Activated T-cell treated with anti-CD3 and anti-CD28 coated beads for 48 hours (primary cell): ENCODE measurements at regions not wholly inside any gene's neighbourhood (a gene's known extent, or its start where the extent isn't known, plus 50 kb on each side); places are given as distances from the start of the nearest gene placed in this dataset.

Source experiments
- DNase-seq: peaks from one replicate; pipeline ENCODE4 v3.0.0-alpha.2; 2020; ENCODE audit warnings: low read depth

DNA sequence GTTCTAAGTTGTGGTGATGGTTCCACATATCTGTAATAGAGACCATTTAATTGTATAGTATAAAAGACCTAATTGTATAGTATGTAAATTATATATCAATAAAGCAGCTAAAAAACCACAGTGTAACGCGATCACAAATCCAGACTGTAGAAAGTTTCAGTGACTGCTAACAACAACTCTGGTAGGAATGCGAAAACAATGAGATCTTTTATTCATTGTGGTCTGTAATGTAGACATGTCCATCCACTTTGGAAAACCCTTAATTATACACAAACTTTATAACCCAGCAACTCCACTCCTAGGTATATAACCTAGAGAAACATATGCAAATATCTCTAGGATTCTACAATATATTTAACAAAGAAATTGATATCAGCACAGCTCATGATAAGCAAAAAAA is 549.5 kb downstream of the SLITRK1 start:
- no peak for DNase-seq

- DNase-seq = no peak
Observed at GRCh38 chr13:83327091-83327490, 555.2 kb downstream of the SLITRK1 start.

GRCh38 chr13:83325125-83325853 is 557.0 kb downstream of the SLITRK1 start:
- no peak for DNase-seq

- no peak for DNase-seq
Observed at GRCh38 chr13:83311886-83312577, 570.2 kb downstream of the SLITRK1 start.

GRCh38 chr13:83298617-83299016 is 583.7 kb downstream of the SLITRK1 start:
- no peak for DNase-seq

- no peak for DNase-seq
Observed at GRCh38 chr13:83297586-83298290, 584.5 kb downstream of the SLITRK1 start.

DNA sequence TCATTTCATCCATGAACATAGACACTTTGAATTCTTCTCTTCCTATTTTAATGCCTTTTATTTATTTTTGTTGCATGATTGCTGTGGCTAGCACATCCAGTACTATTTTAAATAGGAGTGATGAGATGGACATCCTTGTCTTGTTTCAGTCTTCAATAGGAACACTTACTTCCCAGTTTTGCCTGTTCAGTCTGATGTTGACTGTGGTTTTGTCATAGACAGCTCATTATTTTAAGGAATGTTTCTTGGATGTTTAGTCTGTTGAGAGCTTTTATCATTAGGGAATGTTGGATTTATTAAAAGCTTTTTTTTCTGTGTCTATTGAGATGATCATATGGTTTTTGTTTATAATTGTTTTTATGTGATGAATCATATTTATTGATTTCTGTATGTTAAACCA is 586.6 kb downstream of the SLITRK1 start:
- DNase-seq = no peak

GRCh38 chr13:83286737-83287136 is 595.5 kb downstream of the SLITRK1 start:
- DNase-seq = no peak

- no peak for DNase-seq
Observed at GRCh38 chr13:83281654-83282053, 600.6 kb downstream of the SLITRK1 start.

DNA sequence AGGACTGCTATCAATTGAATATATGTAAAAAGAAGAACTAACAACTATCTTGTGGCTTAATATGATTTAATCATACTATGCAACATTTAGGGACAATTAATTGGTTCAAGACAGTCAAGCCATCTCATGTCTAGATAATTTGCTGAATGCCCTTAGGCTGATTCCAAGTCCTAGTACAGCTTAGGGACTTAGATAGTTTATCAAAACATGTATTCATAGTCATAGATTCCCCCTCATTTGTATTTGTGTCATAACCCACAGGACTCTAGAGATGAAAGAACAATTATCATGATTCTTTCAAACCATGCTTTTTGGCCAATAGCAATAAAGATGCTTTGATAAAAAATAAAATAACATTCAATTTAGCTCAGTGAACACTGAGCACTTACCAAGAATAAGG is 607.6 kb downstream of the SLITRK1 start:
- DNase-seq = no peak

- no peak for DNase-seq
Observed at GRCh38 chr13:83272652-83273240, 609.5 kb downstream of the SLITRK1 start.

DNA sequence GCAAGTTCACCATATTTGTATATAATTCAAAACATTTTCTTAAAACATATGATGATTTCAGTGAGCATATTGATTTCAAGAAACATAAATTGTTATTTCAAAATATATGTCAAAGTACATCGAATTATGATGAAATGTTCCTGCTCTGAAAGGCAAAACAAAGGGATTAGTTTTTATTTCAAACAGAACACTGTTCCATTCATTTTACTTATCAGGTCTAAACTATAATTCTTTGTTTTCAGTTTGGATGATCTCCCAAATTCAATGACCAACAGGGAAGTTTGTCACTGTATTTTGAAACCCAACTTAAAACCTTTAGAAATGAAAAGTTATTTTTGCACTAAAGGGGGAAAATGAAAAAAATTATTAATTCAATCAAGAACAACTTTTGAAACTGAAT is 610.2 kb downstream of the SLITRK1 start:
- DNase-seq = no peak

DNA sequence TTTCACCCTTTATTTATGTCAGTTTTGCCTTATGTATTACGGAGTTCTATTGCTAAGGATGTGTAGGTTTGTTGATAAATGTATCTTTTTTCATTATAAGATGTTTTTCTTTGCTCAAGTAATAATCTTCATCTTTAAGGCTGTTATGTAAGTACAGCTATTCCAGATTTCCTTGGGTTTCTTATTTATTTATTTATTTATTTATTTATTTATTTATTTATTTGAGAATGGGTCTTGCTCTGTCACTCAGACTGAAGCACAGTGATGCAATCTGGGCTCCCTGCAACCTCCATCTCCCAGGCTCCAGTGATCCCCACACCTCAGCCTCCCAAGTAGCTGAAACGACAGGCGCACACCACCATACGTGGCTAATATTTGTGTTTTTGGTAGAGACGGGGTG is 617.0 kb downstream of the SLITRK1 start:
- no peak for DNase-seq

DNA sequence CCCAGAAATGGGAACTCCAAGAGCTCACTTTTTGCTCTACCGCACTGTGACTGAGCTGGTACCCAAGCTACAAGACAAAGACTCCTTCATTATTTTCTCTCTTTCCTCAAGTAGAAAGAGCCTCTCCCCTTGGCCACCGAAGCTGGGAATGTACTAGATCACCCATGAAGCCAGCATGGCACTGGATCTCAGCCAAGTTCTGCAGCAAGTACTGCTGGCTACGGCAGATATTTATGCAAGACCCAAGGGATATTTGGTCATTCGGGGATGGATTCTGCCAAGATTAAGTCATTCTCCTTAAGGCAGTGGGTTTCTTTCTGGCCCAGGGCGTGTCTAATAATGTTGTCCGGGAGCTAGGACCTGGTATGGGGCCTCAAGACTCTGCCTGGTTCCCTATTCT is 633.5 kb downstream of the SLITRK1 start:
- DNase-seq = no peak

DNA sequence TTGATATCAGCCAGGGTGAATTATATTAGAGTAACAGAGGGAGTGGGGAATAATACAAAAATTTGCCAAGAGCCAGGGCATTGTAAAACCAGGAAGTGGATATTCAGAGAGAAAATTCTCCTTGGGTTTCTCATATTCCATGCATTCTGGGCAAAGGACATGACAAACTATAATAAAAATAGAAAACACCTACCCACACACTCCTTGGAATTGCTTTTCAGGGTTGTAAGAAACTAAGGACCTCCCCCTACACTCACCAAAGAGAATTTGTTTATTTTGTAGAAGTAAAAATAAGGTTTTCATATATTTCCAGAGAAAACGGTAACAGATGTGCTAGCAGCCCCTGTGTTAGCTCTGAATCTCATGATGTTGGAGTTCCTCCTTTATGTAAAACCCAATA is 649.6 kb downstream of the SLITRK1 start:
- DNase-seq = no peak

DNA sequence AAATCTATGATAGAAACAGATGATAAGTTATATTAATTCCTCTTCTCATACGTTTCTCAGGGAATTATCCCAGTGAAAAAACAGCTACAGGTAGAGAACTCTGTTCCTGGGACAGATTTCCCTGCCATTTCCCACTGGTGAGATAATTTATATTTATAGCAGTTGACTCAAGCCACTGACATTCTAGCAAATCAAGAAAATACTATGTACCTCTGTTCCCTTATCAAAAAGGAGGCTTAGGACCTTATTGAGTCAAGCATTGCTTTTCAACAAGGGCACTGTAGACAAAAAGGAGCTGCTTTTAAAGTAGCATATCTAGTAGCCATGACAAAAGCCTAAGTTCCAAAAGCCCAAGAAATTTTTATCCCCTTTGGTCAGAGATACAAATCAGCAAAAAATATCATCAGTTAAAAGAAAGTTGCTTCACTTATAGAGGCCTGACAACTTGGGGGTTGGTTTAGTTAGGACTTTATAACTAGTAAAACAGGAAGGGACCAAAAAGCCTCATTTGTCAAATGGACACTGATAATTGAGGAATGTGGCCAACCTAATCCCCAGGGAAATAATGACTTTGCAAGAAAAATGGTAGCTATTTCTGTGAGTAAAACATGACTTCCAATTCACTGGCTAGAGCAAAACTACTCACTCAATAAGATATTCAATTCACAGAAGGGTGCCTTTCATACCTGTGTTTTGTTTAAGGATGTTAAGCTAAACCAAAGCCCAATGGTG is 652.5 kb downstream of the SLITRK1 start:
- DNase-seq = no peak

GRCh38 chr13:83223546-83223945 is 658.7 kb downstream of the SLITRK1 start:
- no peak for DNase-seq

- DNase-seq = no peak
Observed at GRCh38 chr13:83221813-83222241, 660.4 kb downstream of the SLITRK1 start.

GRCh38 chr13:83221256-83221655 is 661.0 kb downstream of the SLITRK1 start:
- DNase-seq = no peak

DNA sequence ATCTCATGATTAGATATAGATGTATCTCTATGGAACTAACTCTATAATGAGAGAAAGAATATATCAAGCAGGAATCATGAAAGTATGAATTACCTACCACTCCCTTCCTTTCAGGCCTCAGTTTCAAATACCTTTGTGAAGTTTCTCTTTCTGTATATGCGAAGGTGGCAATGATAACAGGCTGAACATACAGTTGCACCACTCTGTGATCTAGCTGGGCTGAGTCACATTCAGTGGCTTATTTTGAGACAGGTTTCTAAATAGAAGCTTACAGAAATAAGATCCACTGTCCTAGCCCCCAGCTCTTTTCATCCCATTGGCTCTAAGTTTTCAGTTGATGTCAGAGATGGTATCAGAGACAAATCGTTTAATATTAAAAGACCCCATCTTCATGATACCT is 662.0 kb downstream of the SLITRK1 start:
- no peak for DNase-seq

- no peak for DNase-seq
Observed at GRCh38 chr13:83219832-83220231, 662.4 kb downstream of the SLITRK1 start.
